ENCODE measurements at regions not wholly inside any gene's neighbourhood (a gene's known extent, or its start where the extent isn't known, plus 50 kb on each side); places are given as distances from the start of the nearest gene placed in this dataset.
"Not testable (repeated sequence)": the region's sequence is repeated elsewhere in the genome, so short reads cannot be mapped to it uniquely, and the experiment has no call there.

GRCh38 chr7:113279256-113279655, 160.9 kb upstream of the SMIM30 start:
- no peak overlapping the region for H3K27ac ChIP-seq
- DNase-seq (ENCODE audit: low spot score in 2 of 2) = no peak
- H3K4me3 ChIP-seq = no peak overlapping the region
- TF ChIP-seq POLR2AphosphoS5 (IDR thresholded peaks at IDR 0.05) (no peak), POLR2A (IDR thresholded peaks at IDR 0.05) (no peak), EP300 (IDR thresholded peaks at IDR 0.05) (no peak)
- TF ChIP-seq, protein P1, sequence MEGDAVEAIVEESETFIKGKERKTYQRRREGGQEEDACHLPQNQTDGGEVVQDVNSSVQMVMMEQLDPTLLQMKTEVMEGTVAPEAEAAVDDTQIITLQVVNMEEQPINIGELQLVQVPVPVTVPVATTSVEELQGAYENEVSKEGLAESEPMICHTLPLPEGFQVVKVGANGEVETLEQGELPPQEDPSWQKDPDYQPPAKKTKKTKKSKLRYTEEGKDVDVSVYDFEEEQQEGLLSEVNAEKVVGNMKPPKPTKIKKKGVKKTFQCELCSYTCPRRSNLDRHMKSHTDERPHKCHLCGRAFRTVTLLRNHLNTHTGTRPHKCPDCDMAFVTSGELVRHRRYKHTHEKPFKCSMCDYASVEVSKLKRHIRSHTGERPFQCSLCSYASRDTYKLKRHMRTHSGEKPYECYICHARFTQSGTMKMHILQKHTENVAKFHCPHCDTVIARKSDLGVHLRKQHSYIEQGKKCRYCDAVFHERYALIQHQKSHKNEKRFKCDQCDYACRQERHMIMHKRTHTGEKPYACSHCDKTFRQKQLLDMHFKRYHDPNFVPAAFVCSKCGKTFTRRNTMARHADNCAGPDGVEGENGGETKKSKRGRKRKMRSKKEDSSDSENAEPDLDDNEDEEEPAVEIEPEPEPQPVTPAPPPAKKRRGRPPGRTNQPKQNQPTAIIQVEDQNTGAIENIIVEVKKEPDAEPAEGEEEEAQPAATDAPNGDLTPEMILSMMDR (IDR thresholded peaks at IDR 0.05) = no peak
- H3K9me3 ChIP-seq = no peaks in the 10 kb centered on the region
- no peaks in the 10 kb centered on the region for H3K4me1 ChIP-seq
- no peaks in the 10 kb centered on the region for H3K27me3 ChIP-seq
- H3K36me3 ChIP-seq = no peaks in the 10 kb centered on the region

- Histone ChIP-seq H3K4me3 (no peak overlapping the region), H3K27ac (no peak overlapping the region), H3K27me3 (no peaks in the 10 kb centered on the region), H3K9me3 (peaks cover 8% of the 10 kb centered on the region), H3K4me1 (no peaks in the 10 kb centered on the region), H3K36me3 (no peaks in the 10 kb centered on the region)
- 93% methylated on average over 2 of the region's 2 CpGs for WGBS
- TF ChIP-seq POLR2AphosphoS5 (IDR thresholded peaks at IDR 0.05) (no peak), EP300 (IDR thresholded peaks at IDR 0.05) (no peak), POLR2A (IDR thresholded peaks at IDR 0.05) (no peak)
- TF ChIP-seq, protein P1 (IDR thresholded peaks at IDR 0.05) = no peak
- no peak for DNase-seq (ENCODE audit: low spot score in 2 of 2)
These were observed 152.4 kb upstream of the SMIM30 start for GRCh38 chr7:113270790-113271189.

DNA sequence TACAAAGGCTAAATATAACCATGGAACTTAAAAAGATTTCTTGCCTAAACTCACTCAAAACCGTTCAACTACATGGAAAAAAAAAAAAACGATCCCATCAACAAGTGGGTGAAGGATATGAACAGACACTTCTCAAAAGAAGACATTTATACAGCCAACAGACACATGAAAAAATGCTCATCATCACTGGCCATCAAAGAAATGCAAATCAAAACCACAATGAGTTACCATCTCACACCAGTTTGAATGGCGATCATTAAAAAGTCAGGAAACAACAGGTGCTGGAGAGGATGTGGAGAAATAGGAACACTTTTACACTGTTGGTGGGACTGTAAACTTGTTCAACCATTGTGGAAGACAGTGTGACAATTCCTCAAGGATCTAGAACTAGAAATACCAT, 151.2 kb upstream of the SMIM30 start:
- H3K9me3 ChIP-seq; H3K4me3 ChIP-seq; DNase-seq (ENCODE audit: low spot score in 2 of 2); H3K27me3 ChIP-seq; H3K4me1 ChIP-seq; H3K27ac ChIP-seq; H3K36me3 ChIP-seq: not testable (repeated sequence)
- WGBS = 94% methylated on average over 3 of the region's 3 CpGs

DNA sequence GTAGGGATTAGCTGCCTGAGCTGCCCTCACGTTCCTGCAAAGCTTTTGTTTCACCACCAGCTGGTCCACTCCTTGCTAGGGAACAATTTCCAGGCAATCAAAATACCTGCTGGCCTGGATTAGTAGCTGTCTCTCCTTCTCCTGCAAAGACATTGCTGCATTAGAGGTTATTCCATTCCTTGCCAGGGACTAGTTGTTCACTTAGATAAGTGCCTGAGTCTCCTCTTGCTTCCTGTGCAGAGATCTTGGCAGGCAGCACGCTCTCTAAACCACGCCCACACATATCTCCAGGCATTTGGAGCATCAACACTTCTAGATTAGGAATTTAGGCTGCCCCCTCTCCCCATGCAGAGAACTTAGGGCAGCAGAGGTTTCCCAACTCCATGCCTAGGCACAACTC, 150.4 kb upstream of the SMIM30 start:
- no peak overlapping the region for H3K4me3 ChIP-seq
- H3K4me1 ChIP-seq = no peaks in the 10 kb centered on the region
- DNase-seq (ENCODE audit: low spot score in 2 of 2) = no peak
- peaks cover 8% of the 10 kb centered on the region for H3K9me3 ChIP-seq
- TF ChIP-seq, protein P1 (IDR thresholded peaks at IDR 0.05) = no peak
- TF ChIP-seq POLR2A (IDR thresholded peaks at IDR 0.05) (no peak), POLR2AphosphoS5 (IDR thresholded peaks at IDR 0.05) (no peak), EP300 (IDR thresholded peaks at IDR 0.05) (no peak)
- 65% methylated on average over 3 of the region's 3 CpGs for WGBS
- no peak overlapping the region for H3K27ac ChIP-seq
- H3K27me3 ChIP-seq = no peaks in the 10 kb centered on the region
- no peaks in the 10 kb centered on the region for H3K36me3 ChIP-seq

DNA sequence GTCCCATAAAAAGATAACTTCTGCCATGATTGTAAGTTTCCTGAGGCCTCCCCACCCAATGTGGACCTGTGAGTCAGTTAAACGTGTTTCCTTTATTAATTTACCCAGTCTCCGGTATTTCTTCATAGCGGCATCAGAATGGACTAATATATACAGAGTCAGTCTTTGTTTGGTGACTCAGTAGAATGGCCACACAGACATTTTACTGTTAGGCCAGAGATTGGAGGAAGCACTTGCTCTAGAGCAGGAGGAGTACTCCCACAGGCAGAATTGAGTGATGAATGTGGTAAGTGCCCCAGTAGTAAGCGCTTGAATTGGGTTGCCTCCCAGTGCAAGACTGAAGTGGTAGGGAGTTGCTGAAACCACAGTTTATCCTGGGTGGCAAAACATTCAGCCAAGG, 149.5 kb upstream of the SMIM30 start:
- 89% methylated on average over 4 of the region's 4 CpGs for WGBS
- no peak overlapping the region for H3K4me3 ChIP-seq
- no peak overlapping the region for H3K27ac ChIP-seq
- H3K4me1 ChIP-seq = no peaks in the 10 kb centered on the region
- no peak for TF ChIP-seq POLR2AphosphoS5 (IDR thresholded peaks at IDR 0.05)
- TF ChIP-seq, protein P1 (IDR thresholded peaks at IDR 0.05) = no peak
- TF ChIP-seq POLR2A (IDR thresholded peaks at IDR 0.05) = no peak
- no peak for TF ChIP-seq EP300 (IDR thresholded peaks at IDR 0.05)
- no peak for DNase-seq (ENCODE audit: low spot score in 2 of 2)
- no peaks in the 10 kb centered on the region for H3K36me3 ChIP-seq
- H3K27me3 ChIP-seq = no peaks in the 10 kb centered on the region
- H3K9me3 ChIP-seq = peaks cover 8% of the 10 kb centered on the region

DNA sequence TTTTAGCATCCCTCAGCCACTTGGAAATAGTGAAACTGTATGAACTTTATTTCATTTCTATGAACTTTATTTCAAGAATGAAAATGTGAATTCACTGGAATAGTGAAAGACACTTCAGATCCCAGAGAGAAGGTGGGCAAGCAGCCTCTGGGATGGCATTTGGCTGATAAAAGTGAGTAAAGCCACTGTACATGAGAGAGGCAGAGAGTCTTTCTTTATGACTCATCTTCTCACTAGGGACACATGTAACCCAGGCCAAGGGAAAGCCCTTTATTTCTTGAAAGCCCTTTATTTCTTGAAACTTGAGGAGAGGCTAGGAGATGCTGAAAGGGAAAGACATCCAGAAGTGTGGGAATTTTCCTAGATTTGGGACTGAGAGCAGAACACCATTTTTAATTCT, 148.9 kb upstream of the SMIM30 start:
- Histone ChIP-seq H3K36me3 (no peaks in the 10 kb centered on the region), H3K27ac (no peak overlapping the region), H3K4me1 (no peaks in the 10 kb centered on the region), H3K27me3 (no peaks in the 10 kb centered on the region), H3K9me3 (peaks cover 8% of the 10 kb centered on the region), H3K4me3 (no peak overlapping the region)
- no peak for DNase-seq (ENCODE audit: low spot score in 2 of 2)
- TF ChIP-seq POLR2A (IDR thresholded peaks at IDR 0.05) = no peak
- no peak for TF ChIP-seq POLR2AphosphoS5 (IDR thresholded peaks at IDR 0.05)
- TF ChIP-seq EP300 (IDR thresholded peaks at IDR 0.05) = no peak
- TF ChIP-seq, protein P1 (IDR thresholded peaks at IDR 0.05) = no peak

Measured in suprapubic skin (tissue), 4 donors.